Endothelial cell of umbilical vein (primary cell): ENCODE measurements at regions not wholly inside any gene's neighbourhood (a gene's known extent, or its start where the extent isn't known, plus 50 kb on each side); places are given as distances from the start of the nearest gene placed in this dataset.
A peak's percentile ranks its signal among the peaks of the same experiment; 100 is the strongest.

ENCODE experiments used
- BruUV-seq: library from RNA; stranded (reverse); fragments of 400-500 nt; replicated peaks from 2 replicates; lab custom pipeline; 2021; lab: Mats Ljungman, UMichigan
- CTCF ChIA-PET: fragments of 300-600, 350-600 bp; sonication (Branson Sonifier 250); formaldehyde crosslinking; loops from one replicate; lab custom pipeline; 2021; ENCODE audit warnings: antibody characterized with exemption, inconsistent platforms; lab: Charles Lee
- POLR2A ChIA-PET: fragments of 300-600, 350-600 bp; sonication (Branson Sonifier 250); formaldehyde crosslinking; loops from one replicate; lab custom pipeline; 2021; ENCODE audit warnings: antibody characterized with exemption, inconsistent platforms; lab: Charles Lee
- DNase-seq: peaks from one replicate; pipeline ENCODE4 v3.0.0-alpha.2; 2011; ENCODE audit warnings: low read depth, low spot score
- FAIRE-seq: peaks from 2 replicates; lab custom pipeline; 2011; peaks lifted over from hg19 to GRCh38; lab: Jason Lieb, UNC
- H2AFZ ChIP-seq: 2 replicates; pipeline ENCODE4 v1.6.0; 2012; ENCODE audit warnings: low read depth, low read length, control low read depth, inconsistent platforms
- H3K27ac ChIP-seq: 2 replicates; pipeline ENCODE4 v1.5.1; 2011; ENCODE audit warnings: low read depth, mild to moderate bottlenecking, control low read depth, low read length, moderate library complexity; ENCODE audit not compliant: insufficient read depth
- H3K27me3 ChIP-seq, 2 experiments: 2 replicates each; pipeline versions ENCODE4 v1.6.0 to v1.6.1; 2011; ENCODE audit warnings: low read length in 2 of 2, mixed read lengths in 1 of 2; ENCODE audit not compliant: control insufficient read depth in 2 of 2, insufficient read depth in 2 of 2
- H3K36me3 ChIP-seq, 2 experiments: 2 replicates in 1 of 2; 3 replicates in 1 of 2; pipeline ENCODE4 v1.5.1; 2011; ENCODE audit warnings: low read length in 2 of 2, mild to moderate bottlenecking in 1 of 2, moderate library complexity in 1 of 2; ENCODE audit not compliant: control insufficient read depth in 2 of 2, insufficient read depth in 2 of 2; ENCODE audit errors: extremely low read depth in 1 of 2
- H3K4me1 ChIP-seq: 3 replicates; pipeline ENCODE4 v1.5.1; 2011; ENCODE audit warnings: mild to moderate bottlenecking, low read length; ENCODE audit not compliant: control insufficient read depth, insufficient read depth; ENCODE audit errors: extremely low read depth
- H3K4me2 ChIP-seq: 2 replicates; pipeline ENCODE4 v1.6.1; 2011; ENCODE audit warnings: low read length, control low read depth, mixed read lengths; ENCODE audit not compliant: insufficient read depth
- H3K4me3 ChIP-seq, 3 experiments: fragments of 200-600 bp in 1 of 3; sonication (generic), shearing (Covaris generic) in 1 of 3; replicated peaks in 1 of 3; 2 replicates each; pipeline ENCODE4 v1.5.1; 2011 to 2016; ENCODE audit warnings: control low read depth in 3 of 3, low read length in 3 of 3, mild to moderate bottlenecking in 2 of 3, inconsistent platforms in 1 of 3, low read depth in 1 of 3, moderate library complexity in 1 of 3; ENCODE audit not compliant: insufficient read depth in 1 of 3
- H3K79me2 ChIP-seq: 2 replicates; pipeline ENCODE4 v1.6.0; 2012; ENCODE audit warnings: low read length, inconsistent platforms; ENCODE audit not compliant: control insufficient read depth, insufficient read depth
- H3K9ac ChIP-seq: replicated peaks from 2 replicates; pipeline ENCODE3; 2011; ENCODE audit warnings: low read length, control low read depth; ENCODE audit not compliant: insufficient read depth; ENCODE audit errors: extremely low read depth
- H3K9me1 ChIP-seq: replicated peaks from 3 replicates; pipeline ENCODE4 v1.6.0; 2011; ENCODE audit warnings: mild to moderate bottlenecking, low read length; ENCODE audit not compliant: control insufficient read depth, insufficient read depth; ENCODE audit errors: extremely low read depth
- H3K9me3 ChIP-seq: replicated peaks from 2 replicates; pipeline ENCODE4 v1.5.1; 2012; ENCODE audit warnings: low read length, inconsistent platforms; ENCODE audit not compliant: control insufficient read depth, insufficient read depth
- H4K20me1 ChIP-seq: replicated peaks from 2 replicates; pipeline ENCODE3; 2011; ENCODE audit warnings: mild to moderate bottlenecking, low read length; ENCODE audit not compliant: control insufficient read depth, insufficient read depth; ENCODE audit errors: extremely low read depth
- EZH2 ChIP-seq: IDR thresholded peaks from 2 replicates; pipeline ENCODE4 v1.6.1; 2012; ENCODE audit warnings: borderline replicate concordance, low read depth, mild to moderate bottlenecking, moderate library complexity, low read length, inconsistent platforms; ENCODE audit not compliant: severe bottlenecking
- FOS ChIP-seq: IDR thresholded peaks from 2 replicates; pipeline ENCODE4 v1.6.1; 2011; ENCODE audit warnings: mild to moderate bottlenecking, low read length, moderate library complexity, borderline replicate concordance; ENCODE audit not compliant: insufficient read depth
- GATA2 ChIP-seq: IDR thresholded peaks from 2 replicates; pipeline ENCODE4 v1.7.0; 2011; ENCODE audit warnings: low read depth, mild to moderate bottlenecking, moderate library complexity, mixed read lengths, low read length; ENCODE audit not compliant: insufficient read length, insufficient read depth
- JUN ChIP-seq: IDR thresholded peaks from 2 replicates; pipeline ENCODE4 v1.6.1; 2011; ENCODE audit warnings: borderline replicate concordance, low read depth; ENCODE audit not compliant: insufficient read length, insufficient read depth
- MYC ChIP-seq: IDR thresholded peaks from one replicate; pipeline ENCODE4 v1.6.1; 2011; ENCODE audit warnings: mild to moderate bottlenecking, low read depth, low read length
- POLR2A ChIP-seq: IDR thresholded peaks from 2 replicates; pipeline ENCODE4 v1.6.1; 2012; ENCODE audit warnings: low read depth, mild to moderate bottlenecking, control low read depth, low read length
- POLR2AphosphoS5 ChIP-seq: IDR thresholded peaks from 2 replicates; pipeline ENCODE4 v1.6.1; 2012; ENCODE audit warnings: low read depth, mild to moderate bottlenecking, control low read depth, low read length, moderate library complexity; ENCODE audit not compliant: insufficient read depth
- dilution Hi-C: fragments of 300-500 bp; cut with MboI; formaldehyde crosslinking; loops from one replicate; pipeline ENCODE4 v1.15.0; 2019; ENCODE audit warnings: low sequenced_read_pairs; ENCODE audit not compliant: extremely low pct_ligation_motif_present
- intact Hi-C: fragments of 100-400 bp; cut with micrococcal nuclease; formaldehyde crosslinking; loops from one replicate; pipeline ENCODE4 v1.10.0; 2022
- TF ChIP-seq, protein P1 (sequence below): IDR thresholded peaks from 2 replicates; pipeline ENCODE4 v1.6.1; 2011; ENCODE audit not compliant: insufficient read depth, insufficient read length
- TF ChIP-seq, protein P2 (sequence below), 2 donors: IDR thresholded peaks; 1 replicate in 1 of 2; 2 replicates in 1 of 2; pipeline ENCODE4 v1.5.1; 2011; ENCODE audit warnings: low read length in 2 of 2, mild to moderate bottlenecking in 2 of 2, moderate library complexity in 2 of 2, control low read depth in 1 of 2, inconsistent platforms in 1 of 2, low read depth in 1 of 2; ENCODE audit not compliant: insufficient read depth in 1 of 2; ENCODE audit errors: extremely low read depth in 1 of 2

DNA sequence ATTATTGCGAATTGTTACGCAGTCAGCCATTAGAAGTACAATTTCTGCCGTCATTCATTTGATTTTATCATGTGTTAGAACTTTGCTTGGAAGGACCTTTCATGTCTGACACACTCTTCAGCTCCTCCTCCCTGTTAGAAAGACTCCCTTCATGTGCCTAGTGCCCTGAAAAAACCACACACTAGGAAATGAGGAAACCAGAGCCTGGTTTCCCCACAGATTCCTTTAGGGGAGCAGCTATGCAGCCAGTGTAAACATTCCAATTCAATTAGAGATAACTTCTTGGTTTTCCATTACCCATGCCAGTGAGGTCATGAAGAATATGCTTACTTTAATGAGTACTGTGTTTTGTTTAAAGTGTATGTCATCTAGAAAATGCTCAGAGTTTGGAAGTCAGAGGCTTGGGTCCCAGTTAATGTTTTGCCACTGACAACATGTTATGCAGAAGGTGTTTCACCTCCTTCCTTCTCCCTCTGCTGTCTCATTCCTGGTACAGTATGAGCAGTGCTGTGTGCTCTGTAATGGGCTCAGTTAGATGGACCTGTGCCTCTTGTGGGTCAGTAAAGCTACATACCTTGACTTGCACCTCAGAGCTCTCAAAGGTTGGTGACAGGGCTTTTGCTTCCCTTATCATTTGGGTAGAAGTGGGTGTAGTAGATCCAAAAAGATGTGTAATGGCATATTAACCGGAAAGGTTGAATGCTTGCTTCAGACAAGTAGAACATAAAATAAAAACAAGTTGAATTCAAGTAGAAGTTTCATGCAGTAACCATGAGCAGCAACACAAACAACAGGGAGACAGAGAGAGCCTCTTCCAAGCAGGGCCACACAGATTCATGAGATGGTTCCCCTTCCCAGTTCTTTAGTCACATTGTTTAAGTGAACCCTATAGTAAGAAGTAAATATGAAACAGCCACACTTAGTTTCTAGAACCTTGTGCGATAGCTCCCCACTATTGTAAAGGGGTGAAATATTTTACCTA is 52.6 kb upstream of the TNFAIP8 start:
- H3K27me3 ChIP-seq: no peaks in the 10 kb centered on the region
- ChIA-PET POLR2A (interaction anchor here (1.0 to 1.4 kb wide), 2 partner anchors 27 to 28 kb away, joined by 3 to 5 read pairs; no protein-coding TSS in a partner anchor), CTCF (interaction anchor here (0.6 to 2.9 kb wide), 13 partner anchors 10 to 315 kb away, joined by 3 to 14 read pairs (median 5); partner anchors contain the start of gene DTWD2)
- TSS peak; percentile 39 for BruUV-seq
- no peaks in the 10 kb centered on the region for H4K20me1 ChIP-seq
- intact Hi-C loops (loop anchor here (1.0 kb wide), 3 partner anchors 21 to 35 kb away; no protein-coding TSS in a partner anchor), dilution Hi-C loops (no loop called here)
- DNase-seq: peak; percentile 93
- no peak overlapping the region for H3K4me3 ChIP-seq
- peak overlapping the region; percentile 62 for H3K4me2 ChIP-seq
- no peaks in the 10 kb centered on the region for H3K9me1 ChIP-seq
- H3K9ac ChIP-seq: peak overlapping the region; percentile 28
- no peaks in the 10 kb centered on the region for H3K9me3 ChIP-seq
- no peak for TF ChIP-seq POLR2A
- TF ChIP-seq, protein P1, sequence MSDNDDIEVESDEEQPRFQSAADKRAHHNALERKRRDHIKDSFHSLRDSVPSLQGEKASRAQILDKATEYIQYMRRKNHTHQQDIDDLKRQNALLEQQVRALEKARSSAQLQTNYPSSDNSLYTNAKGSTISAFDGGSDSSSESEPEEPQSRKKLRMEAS: no peak
- TF ChIP-seq EZH2: no peak
- no peak for TF ChIP-seq MYC
- TF ChIP-seq GATA2: peak; percentile 81
- TF ChIP-seq, protein P2, sequence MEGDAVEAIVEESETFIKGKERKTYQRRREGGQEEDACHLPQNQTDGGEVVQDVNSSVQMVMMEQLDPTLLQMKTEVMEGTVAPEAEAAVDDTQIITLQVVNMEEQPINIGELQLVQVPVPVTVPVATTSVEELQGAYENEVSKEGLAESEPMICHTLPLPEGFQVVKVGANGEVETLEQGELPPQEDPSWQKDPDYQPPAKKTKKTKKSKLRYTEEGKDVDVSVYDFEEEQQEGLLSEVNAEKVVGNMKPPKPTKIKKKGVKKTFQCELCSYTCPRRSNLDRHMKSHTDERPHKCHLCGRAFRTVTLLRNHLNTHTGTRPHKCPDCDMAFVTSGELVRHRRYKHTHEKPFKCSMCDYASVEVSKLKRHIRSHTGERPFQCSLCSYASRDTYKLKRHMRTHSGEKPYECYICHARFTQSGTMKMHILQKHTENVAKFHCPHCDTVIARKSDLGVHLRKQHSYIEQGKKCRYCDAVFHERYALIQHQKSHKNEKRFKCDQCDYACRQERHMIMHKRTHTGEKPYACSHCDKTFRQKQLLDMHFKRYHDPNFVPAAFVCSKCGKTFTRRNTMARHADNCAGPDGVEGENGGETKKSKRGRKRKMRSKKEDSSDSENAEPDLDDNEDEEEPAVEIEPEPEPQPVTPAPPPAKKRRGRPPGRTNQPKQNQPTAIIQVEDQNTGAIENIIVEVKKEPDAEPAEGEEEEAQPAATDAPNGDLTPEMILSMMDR (IDR thresholded peaks at IDR 0.05; ENCODE audit: extremely low read depth in 1 of 2, insufficient read depth in 1 of 2, low read depth in 1 of 2, low read length in 2 of 2): no peak
- TF ChIP-seq FOS: peak; percentile 30
- TF ChIP-seq POLR2AphosphoS5: peak; percentile 47
- TF ChIP-seq JUN: peak; percentile 35
- no peaks in the 10 kb centered on the region for H3K79me2 ChIP-seq
- H3K36me3 ChIP-seq: no peaks in the 10 kb centered on the region
- peaks cover 35% of the 10 kb centered on the region for H3K4me1 ChIP-seq
- FAIRE-seq: peak; percentile 72
- peak overlapping the region; percentile 79 for H3K27ac ChIP-seq
- peak overlapping the region; percentile 22 for H2AFZ ChIP-seq
